AG10803 (cell line): ENCODE measurements at regions not wholly inside any gene's neighbourhood (a gene's known extent, or its start where the extent isn't known, plus 50 kb on each side); places are given as distances from the start of the nearest gene placed in this dataset.

Experiments
- DNase-seq: peaks from one replicate; pipeline ENCODE4 v3.0.0; 2010; ENCODE audit warnings: low read depth
- H3K4me3 ChIP-seq: 2 replicates; pipeline ENCODE4 v1.5.1; 2011; ENCODE audit warnings: mild to moderate bottlenecking, low read length, control low read depth
- TF ChIP-seq, protein P1 (sequence below): conservative IDR thresholded peaks from 2 replicates; pipeline ENCODE4 v1.5.1; 2011; ENCODE audit warnings: mild to moderate bottlenecking, low read length, control low read depth, inconsistent platforms

GRCh38 chr2:157170299-157170698 is 87.2 kb upstream of the GALNT5 start:
- no peak overlapping the region for H3K4me3 ChIP-seq
- TF ChIP-seq, protein P1, sequence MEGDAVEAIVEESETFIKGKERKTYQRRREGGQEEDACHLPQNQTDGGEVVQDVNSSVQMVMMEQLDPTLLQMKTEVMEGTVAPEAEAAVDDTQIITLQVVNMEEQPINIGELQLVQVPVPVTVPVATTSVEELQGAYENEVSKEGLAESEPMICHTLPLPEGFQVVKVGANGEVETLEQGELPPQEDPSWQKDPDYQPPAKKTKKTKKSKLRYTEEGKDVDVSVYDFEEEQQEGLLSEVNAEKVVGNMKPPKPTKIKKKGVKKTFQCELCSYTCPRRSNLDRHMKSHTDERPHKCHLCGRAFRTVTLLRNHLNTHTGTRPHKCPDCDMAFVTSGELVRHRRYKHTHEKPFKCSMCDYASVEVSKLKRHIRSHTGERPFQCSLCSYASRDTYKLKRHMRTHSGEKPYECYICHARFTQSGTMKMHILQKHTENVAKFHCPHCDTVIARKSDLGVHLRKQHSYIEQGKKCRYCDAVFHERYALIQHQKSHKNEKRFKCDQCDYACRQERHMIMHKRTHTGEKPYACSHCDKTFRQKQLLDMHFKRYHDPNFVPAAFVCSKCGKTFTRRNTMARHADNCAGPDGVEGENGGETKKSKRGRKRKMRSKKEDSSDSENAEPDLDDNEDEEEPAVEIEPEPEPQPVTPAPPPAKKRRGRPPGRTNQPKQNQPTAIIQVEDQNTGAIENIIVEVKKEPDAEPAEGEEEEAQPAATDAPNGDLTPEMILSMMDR, result no peak

DNA sequence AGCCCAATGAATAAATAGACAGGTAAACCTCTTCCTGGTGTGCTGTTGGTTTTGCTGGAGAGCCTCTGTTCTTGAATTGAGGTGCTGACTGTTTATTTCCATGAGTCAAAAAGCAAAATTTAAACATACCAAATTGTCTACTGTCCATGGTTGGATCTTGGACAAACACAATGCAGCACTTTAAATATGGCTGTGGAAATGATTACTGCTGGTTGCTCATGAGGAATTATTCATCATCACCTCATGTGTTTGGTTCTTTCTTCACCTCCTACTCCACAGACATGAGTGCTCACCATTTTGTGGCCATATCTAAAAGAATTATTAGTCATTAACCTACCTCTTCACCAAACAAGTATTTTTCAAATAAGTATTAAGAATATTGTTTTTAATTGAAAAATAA is 85.3 kb upstream of the GALNT5 start:
- TF ChIP-seq, protein P1, result no peak
- DNase-seq, result peak; percentile 42
- H3K4me3 ChIP-seq, result no peak overlapping the region

More at GRCh38 chr2:157170299-157170698, 87.2 kb upstream of the GALNT5 start:
- DNase-seq, result no peak

DNA sequence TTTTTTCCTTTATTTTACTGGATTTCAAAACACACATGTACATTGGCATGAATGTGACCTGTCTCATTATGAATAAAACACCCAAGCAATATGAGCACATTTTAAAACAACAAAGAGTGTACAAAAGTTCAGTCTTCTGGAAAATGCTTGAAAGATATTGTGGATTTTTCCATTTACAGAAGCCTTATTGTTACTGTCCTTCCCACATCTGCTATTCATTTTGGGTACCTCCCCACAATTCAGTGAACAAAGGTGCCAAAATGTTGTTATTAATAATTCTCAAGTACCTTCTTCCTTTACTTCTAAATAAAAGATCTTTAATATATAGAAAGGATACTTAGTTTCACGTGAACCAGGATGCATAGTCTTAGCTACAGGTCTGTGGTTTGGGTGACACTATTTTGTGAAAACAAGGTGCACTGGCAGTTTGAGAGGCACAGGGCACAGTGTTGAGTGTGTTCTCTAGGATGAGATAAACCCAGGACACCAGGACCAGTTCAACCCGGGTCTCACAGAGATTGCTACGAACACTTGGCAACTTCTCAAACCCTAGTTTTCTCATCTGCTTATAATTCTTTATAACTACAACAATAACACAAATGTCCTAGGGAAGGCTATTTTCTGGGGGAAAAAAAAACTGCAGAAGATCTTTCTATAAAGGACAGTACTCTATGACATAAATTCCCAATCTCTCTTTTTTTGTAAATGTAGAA is 84.5 kb upstream of the GALNT5 start:
- peak overlapping the region; percentile 16 for H3K4me3 ChIP-seq
- DNase-seq, result peak; percentile 56
- TF ChIP-seq, protein P1, result no peak

DNA sequence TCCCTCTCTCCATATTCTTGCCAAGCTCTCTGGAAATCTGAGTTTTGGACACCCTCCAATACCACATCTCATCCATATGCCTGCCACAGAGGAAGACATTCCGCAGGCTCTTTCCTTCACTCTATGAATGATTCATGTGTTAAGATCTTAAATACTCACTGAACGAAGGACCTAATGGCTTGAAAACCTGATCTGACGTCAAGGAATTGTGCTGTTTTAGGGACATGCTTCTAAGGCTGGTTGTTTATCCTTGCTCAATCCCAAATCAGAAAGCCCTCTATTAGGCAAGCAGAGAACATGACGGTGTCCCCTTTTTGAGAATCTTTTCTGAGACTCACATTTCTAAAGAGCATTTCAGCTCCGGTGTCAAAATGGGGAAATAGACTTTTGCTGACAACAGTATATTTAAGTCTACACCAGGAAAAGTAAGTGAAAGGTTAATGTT is 83.7 kb upstream of the GALNT5 start:
- peak; percentile 99 for DNase-seq
- TF ChIP-seq, protein P1, result no peak
- H3K4me3 ChIP-seq, result no peak overlapping the region

- peak; percentile 51 for DNase-seq
- no peak overlapping the region for H3K4me3 ChIP-seq
Measured at GRCh38 chr2:157174321-157174720, 83.2 kb upstream of the GALNT5 start.

DNA sequence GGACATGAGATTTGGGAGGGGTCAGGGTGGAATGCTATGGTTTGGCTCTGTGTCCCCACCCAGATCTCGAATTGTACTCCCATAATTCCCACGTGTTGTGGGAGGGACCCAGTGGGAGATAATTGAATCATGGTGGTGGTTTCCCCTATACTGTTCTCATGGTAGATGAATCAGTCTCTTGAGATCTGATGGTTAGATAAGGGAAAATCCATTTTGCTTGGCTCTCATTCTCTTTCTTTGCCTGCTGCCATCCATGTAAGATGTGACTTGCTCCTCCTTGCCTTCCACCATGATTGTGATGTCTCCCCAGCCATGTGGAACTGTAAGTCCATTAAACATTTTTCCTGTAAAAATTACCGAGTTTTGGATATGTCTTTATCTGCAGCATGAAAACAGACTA is 80.9 kb upstream of the GALNT5 start:
- TF ChIP-seq, protein P1, result no peak
- no peak for DNase-seq
- H3K4me3 ChIP-seq, result no peak overlapping the region

More at GRCh38 chr2:157174321-157174720, 83.2 kb upstream of the GALNT5 start:
- TF ChIP-seq, protein P1, result no peak

DNA sequence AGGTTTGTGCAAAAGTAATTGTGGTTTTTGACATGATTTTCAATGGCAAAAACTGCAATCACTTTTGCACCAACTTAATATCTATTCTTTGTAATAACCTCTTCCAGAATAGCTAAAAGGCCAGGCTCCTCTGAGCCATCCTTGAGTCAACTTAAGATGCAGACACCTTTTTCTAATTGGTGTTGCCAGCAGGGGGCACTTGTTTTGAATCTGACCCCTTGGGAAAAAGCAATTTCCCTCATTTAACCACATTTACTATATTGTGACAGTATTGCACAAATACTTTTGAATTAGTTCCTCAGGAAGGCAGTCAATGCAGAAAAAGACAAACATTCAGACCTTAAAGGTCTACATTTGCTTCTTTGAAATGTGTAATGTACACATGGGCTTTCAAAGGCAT is 78.6 kb upstream of the GALNT5 start:
- no peak overlapping the region for H3K4me3 ChIP-seq
- TF ChIP-seq, protein P1, result no peak
- no peak for DNase-seq
